Hippocampal formation (tissue), 2 donors: ENCODE measurements at regions not wholly inside any gene's neighbourhood (a gene's known extent, or its start where the extent isn't known, plus 50 kb on each side); places are given as distances from the start of the nearest gene placed in this dataset.
A peak's percentile ranks its signal among the peaks of the same experiment; 100 is the strongest.

Source experiments
- DNase-seq, 2 donors: peaks; one replicate each; lab custom pipeline; 2025; lab: John Stamatoyannopoulos, UW

DNA sequence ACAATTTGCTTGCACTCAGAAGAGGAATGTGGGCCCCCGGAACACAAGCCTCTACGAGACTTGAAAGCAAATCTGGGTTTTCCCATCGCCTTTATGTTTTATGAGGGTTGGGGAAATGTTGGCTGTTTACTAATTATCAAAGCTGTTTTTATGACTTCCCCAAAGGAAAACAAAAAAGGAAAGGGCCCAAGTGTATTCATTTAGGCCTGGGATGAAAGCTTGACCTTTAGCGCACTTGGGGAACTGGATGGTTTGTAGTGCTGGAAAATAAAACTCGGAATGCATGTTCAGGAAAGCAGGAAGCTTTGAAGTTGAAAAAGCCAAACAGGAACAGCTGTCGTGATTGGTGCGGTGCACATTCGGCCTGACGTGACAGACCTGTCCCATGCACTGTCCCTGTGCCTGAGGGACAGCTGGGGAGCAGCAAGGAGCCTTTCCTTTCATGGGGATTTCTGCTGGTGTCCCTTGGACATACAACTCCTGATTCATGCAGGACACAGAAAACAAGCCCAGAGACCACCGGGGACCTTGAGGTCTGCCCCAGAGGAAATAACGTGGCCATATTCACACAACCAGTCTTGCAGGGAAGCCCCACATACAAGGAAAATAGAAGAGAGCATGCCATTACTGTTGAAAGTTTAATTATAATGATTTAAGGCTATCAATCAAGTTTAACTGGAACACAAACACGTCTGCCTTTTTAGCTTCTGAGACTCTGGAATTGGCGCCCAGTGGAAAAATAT lies 169.7 kb upstream of the APCDD1 start:
- DNase-seq = no peak

DNA sequence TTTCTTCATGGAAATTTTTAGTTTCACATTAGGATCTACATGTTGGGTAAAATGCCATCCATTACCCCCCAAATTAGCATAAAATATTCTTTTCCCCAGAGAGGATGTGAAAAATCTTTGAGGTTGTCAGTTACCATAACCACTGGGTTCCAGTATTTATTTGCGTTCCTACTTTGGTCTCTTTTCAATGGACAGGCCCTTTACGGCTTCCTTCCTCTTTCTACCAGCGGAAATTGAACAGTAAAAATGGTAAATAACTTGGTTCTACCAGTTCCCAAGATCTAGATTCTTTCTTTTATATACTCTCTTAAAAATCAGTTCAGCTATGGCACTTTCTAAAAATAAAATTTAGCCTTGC lies 169.2 kb upstream of the APCDD1 start:
- DNase-seq = no peak

DNA sequence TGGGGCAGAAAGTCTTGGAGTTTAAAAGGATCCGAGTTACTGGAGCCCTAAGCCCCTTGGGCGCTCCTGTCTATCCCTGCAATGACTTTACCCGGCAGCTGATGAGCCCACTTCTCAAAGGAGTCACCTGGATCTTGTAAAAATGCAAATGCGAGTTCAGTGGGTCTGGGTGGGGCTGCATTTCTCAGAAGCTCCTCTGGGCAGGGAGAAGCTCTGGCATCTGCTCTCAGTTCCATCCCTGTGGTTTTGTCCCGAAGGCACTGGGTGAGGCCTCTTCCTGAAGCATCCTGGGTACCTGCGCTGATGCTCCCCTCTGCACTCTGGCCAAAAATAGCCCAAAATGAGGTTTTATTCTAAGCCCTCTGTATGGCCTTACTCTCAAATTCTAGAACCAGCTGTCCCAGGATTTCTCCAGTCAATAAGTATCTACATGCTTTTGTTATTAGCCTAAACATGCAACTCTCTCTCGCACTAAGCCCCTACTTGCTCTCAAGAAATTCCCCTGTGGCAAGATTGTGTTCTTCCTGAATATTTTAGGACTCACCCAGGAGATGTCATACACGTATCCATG lies 167.8 kb upstream of the APCDD1 start:
- no peak for DNase-seq

DNA sequence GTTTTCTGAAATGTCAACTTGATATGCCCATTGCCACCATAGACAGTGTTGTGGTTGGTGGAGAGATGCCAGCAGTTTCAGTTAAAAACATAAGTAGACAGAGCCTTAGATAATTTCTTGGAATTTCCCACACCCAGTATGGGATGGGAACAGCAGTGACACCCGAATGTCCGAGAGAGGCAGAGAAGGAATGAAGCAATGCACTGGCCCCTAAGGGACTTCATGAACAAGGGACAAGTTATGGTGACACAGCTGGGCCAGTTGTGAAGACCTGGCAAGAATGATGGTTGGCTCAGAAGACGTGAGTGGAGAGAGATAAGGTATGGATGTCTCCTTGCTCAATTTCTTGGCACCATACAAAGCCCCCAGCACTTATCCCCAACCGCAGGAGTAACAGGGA lies 165.2 kb upstream of the APCDD1 start:
- no peak for DNase-seq

DNA sequence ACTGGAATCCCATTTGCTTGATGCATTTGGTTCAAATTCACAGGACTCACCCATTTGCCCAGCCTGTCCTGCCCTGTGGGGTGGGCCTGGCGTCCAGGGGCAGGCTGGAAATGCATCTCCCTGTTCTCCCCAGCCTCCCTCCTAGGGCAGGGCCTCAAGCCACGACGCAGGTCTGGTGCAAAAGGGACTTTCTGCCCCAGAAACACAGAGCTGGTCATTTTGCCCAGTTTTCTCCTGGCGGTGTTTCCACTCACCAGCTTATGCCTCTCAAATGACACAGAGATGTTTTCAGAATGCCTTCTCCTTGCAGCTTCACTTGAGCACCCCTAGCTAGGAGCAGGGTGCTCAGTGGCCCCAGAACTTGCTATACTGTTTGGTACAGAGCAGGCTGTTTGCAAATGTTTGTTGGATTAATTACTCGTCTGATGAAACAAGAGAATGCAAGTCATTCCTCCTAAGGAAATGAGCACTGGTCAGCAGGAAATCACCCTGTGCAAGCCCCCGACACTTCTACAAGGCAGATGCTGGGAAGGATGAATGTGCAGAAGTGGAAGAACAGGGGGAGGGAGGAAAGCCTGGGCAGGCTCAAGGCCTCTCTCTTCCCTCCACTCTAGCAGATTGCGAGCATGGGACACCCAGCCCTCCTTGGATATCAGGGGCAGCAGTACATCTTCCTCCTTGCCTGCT lies 164.3 kb upstream of the APCDD1 start:
- no peak for DNase-seq

DNA sequence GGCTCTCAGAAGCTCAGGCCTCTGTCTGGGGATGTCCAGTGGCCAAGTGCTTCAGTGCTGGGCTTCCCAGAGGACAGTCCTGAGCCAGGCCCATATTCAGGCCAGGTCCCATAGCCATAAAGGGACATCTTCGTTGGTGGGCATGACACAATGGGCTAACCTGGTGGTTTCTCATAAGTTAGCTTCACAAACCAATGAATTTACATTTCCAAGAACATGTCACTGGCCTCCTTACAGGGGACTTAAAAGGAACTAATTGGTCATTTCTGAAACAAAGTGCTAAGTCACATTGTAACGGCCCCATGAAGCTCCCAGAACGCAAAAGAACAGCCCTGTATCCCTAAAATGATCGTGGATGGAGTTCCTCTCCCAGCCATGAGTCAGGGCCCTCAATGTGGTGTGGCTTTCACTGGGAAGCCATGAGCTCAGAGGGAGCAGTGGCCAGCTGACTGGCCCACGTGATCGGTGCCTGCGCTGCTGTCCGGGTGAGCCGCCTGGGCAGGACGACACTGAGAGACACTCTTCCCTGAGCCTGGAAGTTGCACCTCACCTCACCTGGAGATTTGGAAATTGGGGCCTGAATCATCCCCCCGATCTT lies 163.7 kb upstream of the APCDD1 start:
- DNase-seq = no peak

DNA sequence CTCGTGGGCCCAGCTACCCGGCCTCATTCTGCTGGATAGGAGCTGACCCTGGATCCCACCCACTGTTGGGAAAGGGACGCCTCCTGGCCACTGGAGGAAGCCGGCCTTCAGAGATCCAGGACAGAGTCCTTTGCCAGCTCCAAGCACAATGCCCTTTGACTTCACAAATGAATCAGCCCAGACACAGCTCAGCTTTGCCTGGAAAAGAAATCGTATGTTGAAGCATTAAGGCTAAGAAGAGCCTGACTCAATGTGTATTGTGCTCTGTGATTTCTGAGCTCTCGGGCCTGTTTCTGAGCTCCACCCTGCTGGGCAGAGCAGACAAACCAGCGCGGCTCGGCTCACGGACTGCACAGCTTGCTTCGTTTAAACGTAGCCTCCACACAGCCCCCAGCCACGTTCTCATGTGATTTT lies 162.9 kb upstream of the APCDD1 start:
- DNase-seq = no peak

DNA sequence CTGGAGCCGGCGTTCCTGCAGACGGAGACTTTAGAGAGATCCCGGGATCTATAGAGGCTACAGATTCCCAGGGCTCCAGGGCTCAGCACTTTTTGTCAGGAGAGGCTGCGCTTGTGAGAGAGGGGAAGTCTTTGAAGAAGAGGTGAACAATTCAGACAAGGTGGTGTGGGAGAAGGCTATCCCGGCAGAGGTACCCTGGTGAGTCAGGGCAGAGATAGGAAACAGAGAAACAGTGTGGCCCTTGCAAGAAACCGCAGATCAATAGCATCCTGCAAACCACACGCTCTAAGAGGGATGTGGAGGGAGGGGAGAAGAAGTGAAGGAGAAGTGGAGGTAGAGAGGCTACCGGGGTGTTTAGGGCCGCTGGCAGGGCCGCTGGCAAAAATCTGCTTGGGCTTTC lies 160.5 kb upstream of the APCDD1 start:
- no peak for DNase-seq

DNA sequence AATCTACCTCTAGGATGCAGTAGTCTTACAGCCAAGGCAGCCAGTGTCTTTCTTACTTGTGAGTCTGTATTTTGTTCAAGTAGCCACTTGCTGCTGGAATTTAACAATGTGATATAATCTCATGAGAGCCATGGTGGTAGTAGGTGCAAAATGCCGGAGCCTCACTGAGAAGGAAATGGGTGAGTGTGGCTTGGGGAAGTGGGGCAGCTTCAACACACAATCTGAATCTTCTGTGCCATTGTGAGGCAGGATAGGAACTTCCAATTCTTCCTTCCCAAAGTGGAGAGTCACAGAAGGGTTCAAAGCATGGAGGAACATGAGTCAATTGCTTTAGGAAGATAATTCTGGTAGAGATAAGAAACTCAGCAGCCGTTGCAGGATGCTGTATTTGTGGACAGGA lies 158.7 kb upstream of the APCDD1 start:
- no peak for DNase-seq

DNA sequence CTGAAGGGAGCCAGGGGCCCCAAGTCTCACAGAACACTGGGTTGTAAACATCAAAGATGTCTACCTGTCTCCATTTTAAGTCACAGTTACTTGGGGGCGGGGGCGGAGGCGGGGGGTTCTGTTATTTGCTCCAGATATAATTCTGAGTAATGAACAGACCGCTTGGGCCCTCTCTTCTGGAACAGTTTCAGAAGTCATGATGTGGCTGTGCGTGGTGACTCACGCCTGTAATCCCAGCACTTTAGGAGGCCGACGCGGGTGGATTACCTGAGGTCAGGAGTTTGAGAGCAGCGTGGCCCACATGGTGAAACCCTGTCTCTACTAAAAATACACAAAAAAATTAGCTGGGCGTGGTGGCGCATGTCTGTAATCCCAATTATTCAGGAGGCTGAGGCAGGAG lies 157.9 kb upstream of the APCDD1 start:
- DNase-seq = no peak

DNA sequence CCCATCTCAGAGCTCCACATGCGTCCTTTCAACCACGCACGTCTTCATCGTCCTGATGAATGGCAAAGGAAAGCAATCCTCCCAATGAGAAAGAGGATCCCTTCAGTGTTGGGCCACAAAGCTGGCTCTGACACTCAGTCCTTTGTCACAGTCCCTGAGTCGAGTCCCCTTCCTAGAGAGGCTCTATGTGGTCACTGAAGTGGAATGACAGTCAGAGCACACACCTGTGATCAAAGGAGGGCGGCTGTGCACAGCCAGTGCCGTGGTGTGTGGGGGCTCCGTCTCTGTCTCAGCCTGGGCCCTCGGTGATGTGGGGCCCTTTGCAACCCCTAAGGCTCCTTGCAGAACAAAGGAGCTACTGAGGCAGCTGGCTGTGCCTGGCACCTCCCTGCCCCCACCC lies 157.3 kb upstream of the APCDD1 start:
- no peak for DNase-seq

DNA sequence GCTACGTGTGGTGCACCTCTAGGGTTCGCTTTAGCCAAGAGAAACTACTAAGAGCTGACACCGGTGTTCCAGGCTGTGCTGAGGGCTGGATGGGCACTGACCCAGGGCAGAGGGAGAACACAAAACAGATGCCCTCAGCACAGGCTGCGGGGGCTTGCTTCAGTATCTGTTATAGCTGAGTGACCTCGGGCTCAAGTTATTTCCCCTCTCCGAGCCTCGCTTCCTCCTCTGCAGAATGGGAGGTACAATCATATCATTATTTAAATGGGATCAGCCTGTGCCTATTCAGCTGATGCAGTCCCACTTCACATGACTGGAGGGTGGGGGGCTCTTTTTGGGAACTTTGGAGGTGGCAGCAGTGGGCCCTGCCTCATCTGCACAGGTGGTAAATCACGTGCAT lies 156.1 kb upstream of the APCDD1 start:
- no peak for DNase-seq

DNA sequence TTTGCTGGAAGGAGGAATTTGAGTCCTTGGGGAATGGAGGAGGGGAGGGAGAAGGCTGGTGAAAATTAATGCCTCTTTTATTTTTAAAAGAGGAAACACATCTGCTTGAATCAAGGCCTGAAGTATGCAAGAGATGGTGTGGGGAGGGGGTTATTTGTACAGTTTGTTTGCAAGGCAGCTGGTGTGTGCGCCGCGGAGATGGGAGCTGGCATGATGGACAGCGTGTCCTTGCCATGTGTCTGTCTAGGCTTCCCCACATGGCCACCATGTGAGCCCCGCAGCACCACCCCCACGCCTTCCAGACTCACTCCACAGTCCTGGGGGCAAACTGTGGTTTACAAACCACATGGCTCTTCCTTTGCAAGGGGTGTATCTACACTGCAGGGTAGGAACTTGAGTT lies 154.8 kb upstream of the APCDD1 start:
- DNase-seq = peak in 1 of 2 donors; percentile 15

DNA sequence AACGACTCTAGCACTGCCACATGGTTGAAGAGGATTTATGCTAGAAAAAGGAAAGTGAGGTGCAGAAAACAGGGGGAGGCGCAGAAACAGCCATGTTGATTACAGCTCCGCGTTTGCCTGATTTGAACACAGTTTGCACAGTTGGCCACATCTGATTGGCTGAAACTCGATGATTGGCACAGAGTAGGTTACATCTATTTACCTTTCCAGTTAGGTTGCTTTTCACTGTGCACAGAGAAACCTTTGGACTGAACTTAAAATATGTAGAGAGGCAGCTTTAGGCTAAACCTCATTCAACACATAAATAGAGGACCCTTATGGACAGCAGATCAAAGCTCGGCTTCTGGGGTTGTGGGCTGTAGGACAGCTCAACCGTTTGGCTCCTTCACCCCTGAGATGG lies 153.7 kb upstream of the APCDD1 start:
- DNase-seq = no peak

DNA sequence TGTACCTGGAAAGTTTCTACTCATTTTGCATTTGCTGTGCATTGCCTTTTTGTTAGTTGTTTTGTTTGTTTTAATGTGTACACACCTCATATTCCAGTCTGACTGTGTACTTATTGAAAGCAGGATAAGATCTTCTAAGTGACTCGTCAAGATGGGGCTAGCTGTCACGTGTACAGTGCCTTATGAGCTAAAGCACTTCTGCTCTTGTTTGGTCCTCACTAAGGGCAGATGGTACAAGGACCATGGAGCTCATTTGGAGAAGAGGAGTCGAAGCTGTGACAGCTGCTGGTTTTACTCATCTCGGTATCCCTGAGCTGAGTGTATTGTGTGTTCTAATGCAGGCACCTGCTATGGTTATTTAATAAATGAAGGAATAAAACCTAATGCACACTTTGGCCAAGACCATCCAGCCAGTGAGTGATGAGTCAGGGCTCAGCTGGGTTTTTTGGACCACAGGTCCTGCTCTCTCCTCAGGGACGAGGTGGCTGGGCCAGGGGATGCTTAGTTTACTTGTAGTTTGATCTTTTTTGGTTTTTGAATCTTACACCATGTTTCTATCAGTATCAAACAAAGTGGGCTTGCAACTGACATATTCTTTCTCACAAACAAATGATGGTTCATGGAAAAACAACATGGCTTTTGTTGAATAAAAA lies 152.5 kb upstream of the APCDD1 start:
- DNase-seq = no peak

DNA sequence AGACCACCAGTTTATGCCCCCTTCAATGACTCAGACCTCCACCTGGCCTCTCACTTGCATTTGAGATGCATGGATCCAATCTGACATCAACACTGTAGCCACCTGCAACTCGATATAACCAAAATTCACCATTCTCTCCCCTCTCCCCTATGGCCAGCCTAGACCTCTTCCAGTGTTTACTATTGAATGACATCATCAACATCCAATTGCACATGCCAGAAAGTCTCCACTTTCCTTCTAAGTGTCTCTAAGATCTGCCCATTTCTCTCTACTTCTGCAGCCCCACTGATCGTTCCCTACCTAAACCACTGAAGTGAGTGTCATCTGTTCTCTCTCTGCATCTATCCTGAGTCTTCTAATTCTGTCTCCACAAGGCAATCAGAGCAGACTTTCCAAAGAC lies 151.3 kb upstream of the APCDD1 start:
- no peak for DNase-seq

DNA sequence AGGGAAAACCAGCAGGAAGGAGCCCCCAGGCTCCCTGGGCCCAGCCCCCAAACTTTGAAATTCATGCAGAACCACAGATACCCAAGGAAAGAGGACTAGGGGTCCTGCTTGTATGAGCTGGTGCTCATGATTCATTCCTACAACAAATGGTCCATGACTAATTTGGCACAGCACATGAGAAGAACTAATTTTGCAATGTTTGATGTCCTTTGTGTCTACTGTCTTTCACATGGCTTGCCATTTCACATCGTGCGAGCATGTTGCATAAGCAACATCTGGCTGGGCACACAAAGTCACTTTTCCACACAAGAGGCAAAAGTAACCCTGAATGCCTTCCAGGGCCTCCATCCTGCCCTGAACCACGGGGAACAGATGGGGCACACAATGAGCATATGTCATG lies 149.6 kb upstream of the APCDD1 start:
- DNase-seq = no peak

DNA sequence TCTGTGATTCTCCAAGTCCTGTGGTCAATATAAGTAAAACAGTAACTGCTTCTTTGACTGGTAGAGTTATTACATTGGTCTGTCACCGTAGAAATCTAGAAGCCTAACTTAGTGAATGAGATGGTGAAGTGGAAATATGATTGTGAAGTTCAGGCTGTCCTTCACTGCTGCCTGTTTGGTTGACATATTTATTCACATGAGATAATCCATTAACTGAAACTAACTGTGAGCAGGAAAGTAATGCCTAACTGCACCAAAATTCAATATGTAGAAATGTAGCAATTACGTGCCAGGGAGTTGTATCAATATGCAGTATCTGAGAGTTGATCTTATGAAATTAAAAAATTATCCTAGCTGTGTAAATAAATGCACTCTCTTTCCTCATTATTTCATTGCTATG lies 147.7 kb upstream of the APCDD1 start:
- no peak for DNase-seq

DNA sequence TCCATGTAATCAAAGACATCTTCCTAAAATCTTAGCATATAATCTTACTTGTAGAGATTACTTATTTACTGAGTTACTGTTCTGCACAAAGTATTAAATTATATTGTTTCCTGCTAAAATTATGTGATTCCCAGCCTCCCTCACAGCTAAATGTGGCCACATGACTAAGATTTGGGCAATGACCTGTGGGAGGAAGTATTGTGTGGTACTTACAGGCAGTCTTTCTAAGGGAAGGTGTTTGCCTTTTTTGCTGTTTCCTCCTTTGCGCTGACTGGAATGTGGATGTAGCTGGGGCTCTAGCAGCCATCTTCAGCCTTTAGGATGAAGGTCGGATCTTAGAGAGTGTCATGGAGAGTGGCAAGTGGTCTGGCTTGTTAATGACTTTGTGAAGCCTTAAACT lies 146.3 kb upstream of the APCDD1 start:
- DNase-seq = no peak

DNA sequence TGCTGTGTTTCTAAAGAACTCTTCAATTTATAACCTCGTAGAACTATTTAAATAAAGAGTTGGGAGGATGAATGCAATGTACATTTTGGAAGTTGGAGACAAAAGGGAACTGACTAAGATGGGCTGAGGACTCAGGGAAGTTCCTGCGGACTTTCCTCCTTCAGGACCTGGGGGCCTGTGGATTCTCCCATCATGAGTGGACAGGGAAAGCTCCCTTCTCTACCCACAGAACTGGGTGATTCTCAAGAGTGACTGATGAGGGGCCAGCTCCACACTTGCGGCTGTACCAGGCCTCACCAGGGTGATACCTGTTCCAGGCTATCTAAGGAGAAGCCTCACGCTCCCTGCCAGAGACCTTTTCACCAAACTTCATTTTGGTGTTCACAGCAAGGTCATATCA lies 143.8 kb upstream of the APCDD1 start:
- DNase-seq = no peak

DNA sequence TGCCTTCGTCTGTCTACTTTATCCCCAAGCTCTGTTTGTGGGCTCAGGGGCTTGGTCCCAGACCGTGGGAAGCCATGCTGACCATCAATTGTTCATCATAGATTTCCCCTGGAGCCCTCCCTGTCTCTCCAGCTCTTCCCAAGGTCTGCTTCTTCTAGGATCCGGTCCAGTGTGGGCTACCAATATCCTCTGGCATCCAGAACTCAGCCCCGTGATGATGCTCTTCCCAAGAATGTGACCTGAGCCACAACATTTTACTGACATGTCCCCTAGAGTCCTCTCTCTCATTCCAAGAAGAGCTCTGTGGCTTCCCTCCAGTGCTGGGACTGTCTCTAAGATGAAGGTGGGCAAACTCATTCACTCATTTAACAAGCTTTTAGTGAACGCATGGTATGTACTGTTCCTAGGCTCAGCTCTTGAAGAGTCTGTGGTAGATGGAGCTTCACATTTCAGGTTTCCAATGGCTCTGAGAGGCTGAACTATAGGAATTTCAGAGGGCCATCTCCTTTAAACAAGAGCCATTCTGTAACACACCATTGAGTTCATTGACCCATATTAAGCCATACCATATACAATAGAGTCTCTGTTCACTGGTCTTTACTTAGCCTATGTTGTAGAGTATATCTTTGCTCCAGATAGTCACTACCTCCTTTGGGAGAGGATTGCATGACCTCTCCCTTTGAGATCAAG lies 142.0 kb upstream of the APCDD1 start:
- no peak for DNase-seq

DNA sequence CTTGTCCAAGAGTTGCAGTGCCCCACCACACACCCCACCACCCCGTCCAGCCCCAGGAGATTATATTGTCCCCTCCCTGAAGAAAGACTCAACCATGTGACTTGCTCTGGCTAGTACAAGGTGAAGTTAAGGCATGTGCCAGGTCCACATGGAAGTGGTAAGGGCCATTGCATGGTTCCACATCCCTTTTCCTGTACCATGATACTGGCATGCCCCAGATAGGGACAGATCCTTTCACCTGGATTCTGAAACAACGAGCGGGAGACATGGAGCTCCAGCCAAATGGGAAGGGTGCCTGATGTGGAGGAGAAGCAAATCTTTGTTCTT lies 141.5 kb upstream of the APCDD1 start:
- DNase-seq = no peak
